BJ (cell line): ENCODE measurements at regions not wholly inside any gene's neighbourhood (a gene's known extent, or its start where the extent isn't known, plus 50 kb on each side); places are given as distances from the start of the nearest gene placed in this dataset.

Experiments used
- CTCF ChIA-PET: fragments of 350-600 bp; formaldehyde crosslinking; extraction: SDS; loops from one replicate; lab custom pipeline; 2021; ENCODE audit warnings: antibody characterized with exemption, inconsistent platforms; lab: Yijun Ruan, JAX
- POLR2A ChIA-PET: fragments of 300-600 bp; sonication (Branson Sonifier 250); formaldehyde crosslinking; extraction: SDS; loops from one replicate; lab custom pipeline; 2021; ENCODE audit warnings: antibody characterized with exemption; lab: Charles Lee
- DNase-seq: peaks from one replicate; pipeline ENCODE4 v3.0.0-alpha.2; 2011; ENCODE audit warnings: low read depth
- H3K27me3 ChIP-seq: 2 replicates; pipeline ENCODE4 v1.6.0; 2011; ENCODE audit warnings: low read length; ENCODE audit not compliant: control insufficient read depth, insufficient read depth
- H3K36me3 ChIP-seq: 2 replicates; pipeline ENCODE4 v1.5.1; 2011; ENCODE audit warnings: low read length; ENCODE audit not compliant: control insufficient read depth, insufficient read depth
- H3K4me3 ChIP-seq: 2 replicates; pipeline ENCODE4 v1.5.1; 2011; ENCODE audit warnings: low read depth, mild to moderate bottlenecking, control low read depth, low read length
- CTCF ChIP-seq: IDR thresholded peaks from 2 replicates; pipeline ENCODE4 v1.5.1; 2011; ENCODE audit warnings: low read depth, mild to moderate bottlenecking, control low read depth, inconsistent platforms, low read length, moderate library complexity; ENCODE audit not compliant: insufficient read depth

GRCh38 chr1:209397371-209397770, 186.1 kb upstream of the CAMK1G start:
- POLR2A ChIA-PET: no interaction called here
- no peaks in the 10 kb centered on the region for H3K36me3 ChIP-seq
- DNase-seq: no peak
- no peak overlapping the region for H3K4me3 ChIP-seq
- CTCF ChIA-PET: interaction anchor here (0.6 to 1.2 kb wide), 4 partner anchors 8 to 190 kb away, joined by 3 read pairs; no protein-coding TSS in a partner anchor
- TF ChIP-seq CTCF: no peak
- H3K27me3 ChIP-seq: no peaks in the 10 kb centered on the region

- no peak for TF ChIP-seq CTCF
- Histone ChIP-seq H3K36me3 (no peaks in the 10 kb centered on the region), H3K4me3 (no peak overlapping the region), H3K27me3 (no peaks in the 10 kb centered on the region)
- ChIA-PET CTCF (interaction anchor here (0.8 to 1.3 kb wide), 6 partner anchors 8 to 89 kb away, joined by 3 to 5 read pairs (median 3); no protein-coding TSS in a partner anchor), POLR2A (no interaction called here)
- no peak for DNase-seq
Observed at GRCh38 chr1:209397910-209398309, 185.6 kb upstream of the CAMK1G start.

- CTCF ChIA-PET: interaction anchor here (0.7 to 1.3 kb wide), 8 partner anchors 11 to 1513 kb away, joined by 3 to 5 read pairs (median 3); no protein-coding TSS in a partner anchor
- H3K27me3 ChIP-seq: no peaks in the 10 kb centered on the region
- POLR2A ChIA-PET: interaction anchor here (0.5 kb wide), 1 partner anchor 93 kb away, joined by 4 read pairs; no protein-coding TSS in a partner anchor
Observed at GRCh38 chr1:209398313-209398991, 185.1 kb upstream of the CAMK1G start.

GRCh38 chr1:209399800-209400199, 183.7 kb upstream of the CAMK1G start:
- DNase-seq: no peak
- POLR2A ChIA-PET: no interaction called here
- H3K4me3 ChIP-seq: no peak overlapping the region
- H3K36me3 ChIP-seq: no peaks in the 10 kb centered on the region
- CTCF ChIA-PET: no interaction called here
- no peaks in the 10 kb centered on the region for H3K27me3 ChIP-seq
- no peak for TF ChIP-seq CTCF

More at GRCh38 chr1:209398313-209398991, 185.1 kb upstream of the CAMK1G start:
- no peaks in the 10 kb centered on the region for H3K36me3 ChIP-seq
- no peak overlapping the region for H3K4me3 ChIP-seq
- peak; percentile 92 for DNase-seq
- no peak for TF ChIP-seq CTCF

- TF ChIP-seq CTCF: no peak
- H3K4me3 ChIP-seq: no peak overlapping the region
- POLR2A ChIA-PET: no interaction called here
- DNase-seq: no peak
- CTCF ChIA-PET: no interaction called here
- no peaks in the 10 kb centered on the region for H3K36me3 ChIP-seq
- H3K27me3 ChIP-seq: no peaks in the 10 kb centered on the region
Observed at GRCh38 chr1:209400351-209401220, 182.9 kb upstream of the CAMK1G start.
